Kidney (tissue), 13 donors: ENCODE measurements at regions not wholly inside any gene's neighbourhood (a gene's known extent, or its start where the extent isn't known, plus 50 kb on each side); places are given as distances from the start of the nearest gene placed in this dataset.

Experiments
- DNase-seq, 5 donors: peaks; one replicate each; pipeline ENCODE4 v3.0.0-alpha.2; 2013 to 2020
- FAIRE-seq: peaks from 2 replicates; lab custom pipeline; 2012; peaks lifted over from hg19 to GRCh38; lab: Jason Lieb, UNC
- H3K27ac ChIP-seq, 2 donors: one replicate each; pipeline ENCODE4 v1.7.0; 2013; ENCODE audit warnings: low read depth in 2 of 2, low read length in 2 of 2, inconsistent platforms in 1 of 2
- H3K27me3 ChIP-seq: one replicate; pipeline ENCODE4 v1.7.1; 2013; ENCODE audit warnings: low read length, inconsistent platforms; ENCODE audit not compliant: control insufficient read depth, insufficient read depth
- H3K36me3 ChIP-seq, 3 donors: one replicate each; pipeline versions ENCODE4 v1.7.0 to v1.7.1; 2013; ENCODE audit warnings: low read length in 3 of 3, control low read depth in 1 of 3, inconsistent platforms in 1 of 3; ENCODE audit not compliant: insufficient read depth in 3 of 3, control insufficient read depth in 2 of 3
- H3K4me1 ChIP-seq, 3 donors: one replicate each; pipeline versions ENCODE4 v1.7.0 to v1.7.1; 2013; ENCODE audit warnings: low read length in 3 of 3, inconsistent platforms in 1 of 3, low read depth in 1 of 3; ENCODE audit not compliant: control insufficient read depth in 2 of 3, insufficient read depth in 2 of 3
- H3K4me3 ChIP-seq, 3 donors: one replicate each; pipeline versions ENCODE4 v1.7.0 to v1.8.1; 2013; ENCODE audit warnings: low read length in 3 of 3, control low read depth in 1 of 3, inconsistent platforms in 1 of 3
- H3K9ac ChIP-seq, 3 donors: one replicate each; pipeline versions ENCODE4 v1.7.0 to v1.7.1; 2013; ENCODE audit warnings: low read length in 3 of 3, control low read depth in 1 of 3, inconsistent platforms in 1 of 3
- H3K9me3 ChIP-seq, 3 donors: one replicate each; pipeline versions ENCODE4 v1.7.0 to v1.7.1; 2013; ENCODE audit warnings: low read length in 3 of 3, control low read depth in 1 of 3, inconsistent platforms in 1 of 3; ENCODE audit not compliant: control insufficient read depth in 2 of 3, insufficient read depth in 1 of 3
- intact Hi-C: fragments of 100-400 bp; cut with DNase I; formaldehyde crosslinking; loops from one replicate; pipeline ENCODE4 v1.11.1; 2022
- TF ChIP-seq, protein P1 (sequence below): IDR thresholded peaks from 3 replicates; pipeline ENCODE4 v1.5.1; 2012; ENCODE audit warnings: mild to moderate bottlenecking, moderate library complexity, borderline replicate concordance; ENCODE audit not compliant: insufficient read depth; ENCODE audit errors: extremely low read depth
- donor health status: control.
- donor health status: control.
- donor health status: control.
- donor health status: control.
- donor health status: control.
- donor health status: DM: yes; HTN: yes; CAD: no.
- donor health status: Normal renal cell carcinoma (clear cell type).

DNA sequence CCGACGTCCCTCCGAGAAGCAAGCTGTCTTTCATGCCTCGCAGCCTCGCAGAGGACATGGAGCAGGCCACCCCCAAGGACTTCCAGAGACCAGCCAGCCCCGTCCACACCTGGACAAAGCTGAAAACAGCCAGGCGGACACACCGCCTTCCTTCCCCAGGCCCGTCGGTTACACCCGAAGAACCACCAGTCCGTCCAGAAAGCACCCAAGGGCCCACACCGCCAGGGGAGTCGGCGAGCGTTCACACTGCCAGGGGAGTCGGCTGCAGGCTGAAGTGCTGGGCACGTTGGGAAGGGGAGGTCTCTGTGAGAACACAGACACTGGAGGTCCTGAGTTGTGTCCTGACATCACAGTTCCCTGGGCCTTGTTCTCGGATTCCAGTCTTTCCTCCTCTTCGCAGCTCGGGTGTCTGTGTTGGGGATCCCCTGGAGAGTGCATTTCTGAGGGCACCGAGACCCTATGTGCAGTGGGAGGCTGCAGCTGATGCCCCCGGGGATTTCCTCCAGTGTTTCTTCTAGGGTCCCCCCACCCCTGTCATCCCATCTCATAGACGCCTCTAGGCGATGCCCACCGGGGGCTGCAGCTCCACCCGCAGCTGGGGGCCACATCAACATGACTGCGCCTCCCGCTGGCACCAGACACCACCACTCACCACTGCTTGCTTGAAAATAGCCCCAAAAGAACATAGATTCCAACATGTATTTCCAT lies 344.4 kb upstream of the SALL3 start:
- H3K27me3 ChIP-seq = no peaks in the 10 kb centered on the region
- FAIRE-seq (no peak), DNase-seq (no peak)
- H3K4me3 ChIP-seq = no peak overlapping the region
- no peak overlapping the region for H3K27ac ChIP-seq
- H3K9me3 ChIP-seq = no peaks in the 10 kb centered on the region
- no peaks in the 10 kb centered on the region for H3K36me3 ChIP-seq
- intact Hi-C loops = no loop called here
- no peaks in the 10 kb centered on the region for H3K4me1 ChIP-seq
- TF ChIP-seq, protein P1, sequence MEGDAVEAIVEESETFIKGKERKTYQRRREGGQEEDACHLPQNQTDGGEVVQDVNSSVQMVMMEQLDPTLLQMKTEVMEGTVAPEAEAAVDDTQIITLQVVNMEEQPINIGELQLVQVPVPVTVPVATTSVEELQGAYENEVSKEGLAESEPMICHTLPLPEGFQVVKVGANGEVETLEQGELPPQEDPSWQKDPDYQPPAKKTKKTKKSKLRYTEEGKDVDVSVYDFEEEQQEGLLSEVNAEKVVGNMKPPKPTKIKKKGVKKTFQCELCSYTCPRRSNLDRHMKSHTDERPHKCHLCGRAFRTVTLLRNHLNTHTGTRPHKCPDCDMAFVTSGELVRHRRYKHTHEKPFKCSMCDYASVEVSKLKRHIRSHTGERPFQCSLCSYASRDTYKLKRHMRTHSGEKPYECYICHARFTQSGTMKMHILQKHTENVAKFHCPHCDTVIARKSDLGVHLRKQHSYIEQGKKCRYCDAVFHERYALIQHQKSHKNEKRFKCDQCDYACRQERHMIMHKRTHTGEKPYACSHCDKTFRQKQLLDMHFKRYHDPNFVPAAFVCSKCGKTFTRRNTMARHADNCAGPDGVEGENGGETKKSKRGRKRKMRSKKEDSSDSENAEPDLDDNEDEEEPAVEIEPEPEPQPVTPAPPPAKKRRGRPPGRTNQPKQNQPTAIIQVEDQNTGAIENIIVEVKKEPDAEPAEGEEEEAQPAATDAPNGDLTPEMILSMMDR = no peak
- H3K9ac ChIP-seq = no peak overlapping the region

DNA sequence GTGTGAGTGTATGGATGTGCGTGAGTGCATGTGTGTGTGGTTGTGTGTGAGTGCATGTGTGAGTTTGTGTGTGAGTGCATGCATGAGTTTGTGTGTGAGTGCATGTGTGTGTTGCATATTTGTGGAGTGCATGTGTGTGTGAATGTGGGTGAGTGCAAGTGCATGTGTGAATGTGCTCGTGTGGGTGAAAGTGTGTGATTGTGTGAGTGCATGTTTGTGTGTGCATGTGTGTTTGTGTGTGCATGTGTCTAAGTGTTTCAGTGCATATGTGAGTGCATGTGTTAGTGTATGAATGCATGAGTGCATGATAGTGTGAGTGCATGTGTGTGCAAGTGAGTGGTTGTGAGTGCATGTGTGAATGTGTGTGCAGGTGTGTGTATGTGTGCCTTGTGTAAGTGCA lies 343.4 kb upstream of the SALL3 start:
- H3K9ac ChIP-seq = no peak overlapping the region
- no peak overlapping the region for H3K4me3 ChIP-seq
- FAIRE-seq = no peak
- TF ChIP-seq, protein P1 = no peak
- no peaks in the 10 kb centered on the region for H3K9me3 ChIP-seq
- no peaks in the 10 kb centered on the region for H3K27me3 ChIP-seq
- H3K36me3 ChIP-seq = no peaks in the 10 kb centered on the region
- intact Hi-C loops = no loop called here
- H3K4me1 ChIP-seq = no peaks in the 10 kb centered on the region
- DNase-seq = no peak
- H3K27ac ChIP-seq = no peak overlapping the region

DNA sequence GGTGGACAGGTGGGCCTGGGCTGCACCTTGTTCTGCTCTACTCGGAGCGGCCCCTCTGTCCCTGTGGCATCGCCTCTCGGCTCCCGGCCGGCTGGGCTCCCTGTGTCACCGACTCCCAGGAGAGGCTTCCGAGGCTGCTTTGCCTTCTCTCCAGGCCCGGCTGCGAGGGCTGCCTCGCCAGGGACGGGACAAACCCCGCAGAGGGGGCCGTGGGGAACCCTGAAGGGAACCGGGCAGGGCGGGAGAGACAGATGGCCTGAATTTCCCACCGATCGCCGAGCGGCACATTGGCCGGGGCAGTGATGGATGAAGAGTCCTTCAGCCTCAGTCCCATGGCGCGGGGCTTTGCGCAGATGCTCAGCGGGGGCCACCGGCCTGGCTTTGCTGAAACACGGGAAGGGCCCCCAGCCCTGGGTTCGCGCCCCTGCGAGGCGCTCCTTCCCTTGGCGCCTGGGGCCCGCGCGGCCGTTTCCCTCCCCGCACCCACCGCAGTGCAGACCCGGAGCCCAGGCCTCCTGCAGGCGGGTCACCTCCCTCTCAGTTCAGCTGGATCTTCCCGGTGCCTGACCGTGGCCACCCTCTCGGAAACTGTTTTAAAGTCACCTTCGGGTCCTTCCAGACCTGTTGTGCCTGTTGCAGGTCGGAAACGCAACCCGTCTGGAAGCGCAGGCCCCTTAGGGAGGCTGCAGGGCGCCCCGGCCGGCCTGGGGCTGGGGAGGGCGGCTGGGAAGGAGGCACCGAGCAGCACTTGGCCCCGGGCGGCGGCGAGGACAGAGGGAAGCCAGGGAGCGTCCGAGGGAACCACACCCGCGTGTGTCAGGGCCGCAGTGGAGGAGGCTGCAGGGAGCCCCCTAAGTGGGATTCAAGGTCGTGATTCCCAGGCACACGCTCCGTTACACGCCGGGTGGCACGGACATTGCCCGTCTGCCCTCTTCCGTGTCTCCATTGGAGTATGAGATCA lies 341.9 kb upstream of the SALL3 start:
- Histone ChIP-seq H3K27me3 (no peaks in the 10 kb centered on the region), H3K4me1 (no peaks in the 10 kb centered on the region), H3K9ac (no peak overlapping the region), H3K36me3 (no peaks in the 10 kb centered on the region), H3K4me3 (no peak overlapping the region), H3K27ac (no peak overlapping the region), H3K9me3 (no peaks in the 10 kb centered on the region)
- DNase-seq = no peak
- intact Hi-C loops = no loop called here
- TF ChIP-seq, protein P1 = no peak
- no peak for FAIRE-seq
